T-helper 2 cell treated with Interferon-gamma antibody and Interleukin-4, amounts not matched to agents 5 μg/mL and 100 μg/mL, for 36 hours (primary cell): ENCODE measurements at regions not wholly inside any gene's neighbourhood (a gene's known extent, or its start where the extent isn't known, plus 50 kb on each side); places are given as distances from the start of the nearest gene placed in this dataset.

Source experiments
- DNase-seq: peaks from one replicate; pipeline ENCODE4 v3.0.0; 2021; ENCODE audit warnings: low spot score
- H3K27ac Mint-ChIP-seq: one replicate; pipeline ENCODE4 v1.8.0; 2021; ENCODE audit warnings: mild to moderate bottlenecking, mixed read lengths
- H3K27me3 Mint-ChIP-seq: one replicate; pipeline ENCODE4 v1.8.0; 2021; ENCODE audit warnings: low read depth, mixed read lengths
- H3K36me3 Mint-ChIP-seq: one replicate; pipeline ENCODE4 v1.8.0; 2021; ENCODE audit warnings: low read depth, mixed read lengths
- H3K4me1 Mint-ChIP-seq: one replicate; pipeline ENCODE4 v1.8.0; 2021; ENCODE audit warnings: low read depth, mixed read lengths
- H3K4me3 Mint-ChIP-seq: one replicate; pipeline ENCODE4 v1.8.0; 2022; ENCODE audit warnings: mild to moderate bottlenecking, moderate library complexity, mixed read lengths
- H3K9me3 Mint-ChIP-seq: one replicate; pipeline ENCODE4 v1.8.0; 2021; ENCODE audit warnings: mixed read lengths

DNA sequence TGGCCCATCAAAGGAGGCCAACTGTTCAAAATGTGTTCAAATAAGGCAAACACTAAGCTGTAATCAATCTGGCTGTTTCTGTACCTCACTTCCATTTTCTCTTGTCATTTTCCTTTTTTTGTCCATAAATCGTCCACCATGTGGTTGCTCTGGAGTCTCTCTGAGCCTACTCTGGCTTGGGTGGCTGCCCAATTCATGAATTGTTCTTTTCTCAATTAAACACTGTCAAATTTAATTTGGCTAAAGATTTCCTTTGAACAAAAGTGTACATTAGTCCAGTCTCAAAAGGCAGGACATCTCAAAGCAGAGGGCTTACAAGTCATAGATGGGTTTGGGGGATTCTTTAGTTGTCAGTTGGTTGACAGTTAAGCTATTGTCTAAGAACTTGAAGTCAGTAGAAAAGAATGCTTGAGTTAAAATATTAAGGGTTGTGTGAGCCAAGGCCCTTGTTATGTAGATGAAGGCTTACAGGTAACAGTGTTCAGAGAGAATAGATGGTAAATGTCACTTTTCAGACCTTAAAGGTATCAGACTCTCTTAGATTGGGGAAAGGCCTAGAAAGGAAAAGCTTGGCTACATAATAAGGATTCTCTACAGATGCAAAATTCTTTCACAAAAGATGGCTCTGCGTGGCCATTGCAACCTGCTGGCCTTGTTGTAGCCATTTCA, 831.2 kb upstream of the CDH2 start:
- no peak overlapping the region for H3K4me3 Mint-ChIP-seq
- H3K27ac Mint-ChIP-seq, result no peak overlapping the region
- H3K27me3 Mint-ChIP-seq, result no peaks in the 10 kb centered on the region
- no peaks in the 10 kb centered on the region for H3K4me1 Mint-ChIP-seq
- peaks cover 16% of the 10 kb centered on the region for H3K9me3 Mint-ChIP-seq
- no peak for DNase-seq
- no peaks in the 10 kb centered on the region for H3K36me3 Mint-ChIP-seq

- Mint-ChIP-seq H3K36me3 (no peaks in the 10 kb centered on the region), H3K27me3 (no peaks in the 10 kb centered on the region), H3K27ac (no peak overlapping the region), H3K9me3 (peaks cover 23% of the 10 kb centered on the region), H3K4me3 (no peak overlapping the region), H3K4me1 (no peaks in the 10 kb centered on the region)
- DNase-seq, result no peak
Measured at GRCh38 chr18:29004921-29005320, 828.0 kb upstream of the CDH2 start.

- no peaks in the 10 kb centered on the region for H3K36me3 Mint-ChIP-seq
- H3K4me1 Mint-ChIP-seq, result no peaks in the 10 kb centered on the region
- no peak overlapping the region for H3K4me3 Mint-ChIP-seq
- no peaks in the 10 kb centered on the region for H3K27me3 Mint-ChIP-seq
- DNase-seq, result no peak
- no peak overlapping the region for H3K27ac Mint-ChIP-seq
- peaks cover 31% of the 10 kb centered on the region for H3K9me3 Mint-ChIP-seq
Measured at GRCh38 chr18:29003194-29003593, 826.3 kb upstream of the CDH2 start.

- H3K36me3 Mint-ChIP-seq, result no peaks in the 10 kb centered on the region
- DNase-seq, result no peak
- H3K27me3 Mint-ChIP-seq, result no peaks in the 10 kb centered on the region
- no peaks in the 10 kb centered on the region for H3K4me1 Mint-ChIP-seq
- no peak overlapping the region for H3K27ac Mint-ChIP-seq
- peaks cover 28% of the 10 kb centered on the region for H3K9me3 Mint-ChIP-seq
- H3K4me3 Mint-ChIP-seq, result no peak overlapping the region
Measured at GRCh38 chr18:29002747-29003146, 825.8 kb upstream of the CDH2 start.

DNA sequence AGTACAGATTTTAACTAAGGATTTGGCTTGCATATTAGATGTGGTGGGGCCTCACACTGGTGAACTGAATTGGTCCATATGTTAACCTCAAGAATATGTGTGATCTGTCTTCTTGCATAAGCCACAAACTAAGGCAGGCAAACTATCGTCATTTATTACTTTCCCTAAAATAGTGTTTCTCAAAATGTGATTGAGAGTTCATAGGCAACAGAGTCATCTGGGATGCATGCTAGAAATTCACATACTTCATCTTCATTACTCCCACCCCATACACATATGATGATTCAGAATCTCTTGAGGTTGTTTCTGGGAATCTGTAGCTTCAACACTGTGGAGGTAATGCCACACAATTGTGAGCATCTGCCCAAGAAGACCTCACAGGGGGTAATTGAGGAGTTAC, 822.8 kb upstream of the CDH2 start:
- Mint-ChIP-seq H3K4me1 (no peaks in the 10 kb centered on the region), H3K9me3 (peaks cover 26% of the 10 kb centered on the region), H3K27ac (no peak overlapping the region), H3K27me3 (no peaks in the 10 kb centered on the region), H3K36me3 (no peaks in the 10 kb centered on the region), H3K4me3 (no peak overlapping the region)
- DNase-seq, result no peak

DNA sequence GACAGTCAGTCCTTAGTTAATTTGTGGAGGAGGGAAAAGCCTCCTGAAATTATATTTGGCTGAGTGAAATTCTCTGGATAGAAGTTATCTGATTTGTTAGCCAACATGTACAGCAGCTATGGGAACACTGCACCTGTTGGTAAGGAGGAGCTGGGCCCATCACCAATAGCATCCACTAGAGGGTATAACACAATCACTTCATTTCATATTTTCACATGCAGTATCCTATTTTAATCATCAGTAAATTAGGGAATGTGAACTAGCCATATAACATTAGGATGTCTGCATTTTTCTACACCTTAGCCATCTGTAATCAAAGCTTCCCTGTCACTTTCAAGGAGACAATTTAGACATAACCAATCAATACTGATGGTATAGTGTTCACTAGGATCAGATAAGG, 818.4 kb upstream of the CDH2 start:
- no peaks in the 10 kb centered on the region for H3K27me3 Mint-ChIP-seq
- no peak overlapping the region for H3K27ac Mint-ChIP-seq
- no peak for DNase-seq
- H3K36me3 Mint-ChIP-seq, result no peaks in the 10 kb centered on the region
- no peak overlapping the region for H3K4me3 Mint-ChIP-seq
- no peaks in the 10 kb centered on the region for H3K4me1 Mint-ChIP-seq
- peaks cover 38% of the 10 kb centered on the region for H3K9me3 Mint-ChIP-seq

DNA sequence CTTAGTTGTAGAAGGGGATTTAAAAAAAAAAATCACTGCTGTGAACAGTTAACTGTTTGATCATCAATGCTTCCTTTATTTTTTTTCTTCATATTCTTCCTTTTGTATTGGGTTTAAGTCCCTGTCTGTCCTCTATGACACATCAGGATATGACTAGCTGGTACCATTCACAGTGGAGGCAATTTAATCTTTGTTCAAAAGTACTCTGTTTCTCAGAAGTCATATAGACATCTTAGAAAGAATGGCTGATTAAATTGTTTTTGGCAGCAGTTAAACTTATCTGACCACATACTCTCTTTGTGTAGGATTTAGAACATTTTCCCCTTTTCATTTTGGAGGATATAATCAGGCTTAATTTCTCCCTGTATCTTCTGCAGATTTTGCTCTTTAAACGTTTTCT, 807.8 kb upstream of the CDH2 start:
- H3K36me3 Mint-ChIP-seq, result no peaks in the 10 kb centered on the region
- no peaks in the 10 kb centered on the region for H3K4me1 Mint-ChIP-seq
- H3K27ac Mint-ChIP-seq, result no peak overlapping the region
- no peak for DNase-seq
- H3K9me3 Mint-ChIP-seq, result peaks cover 13% of the 10 kb centered on the region
- H3K4me3 Mint-ChIP-seq, result no peak overlapping the region
- no peaks in the 10 kb centered on the region for H3K27me3 Mint-ChIP-seq

- no peak overlapping the region for H3K27ac Mint-ChIP-seq
- H3K27me3 Mint-ChIP-seq, result no peaks in the 10 kb centered on the region
- H3K36me3 Mint-ChIP-seq, result no peaks in the 10 kb centered on the region
- no peak overlapping the region for H3K4me3 Mint-ChIP-seq
- peaks cover 45% of the 10 kb centered on the region for H3K9me3 Mint-ChIP-seq
- no peaks in the 10 kb centered on the region for H3K4me1 Mint-ChIP-seq
- DNase-seq, result no peak
Measured at GRCh38 chr18:28974504-28974903, 797.6 kb upstream of the CDH2 start.

DNA sequence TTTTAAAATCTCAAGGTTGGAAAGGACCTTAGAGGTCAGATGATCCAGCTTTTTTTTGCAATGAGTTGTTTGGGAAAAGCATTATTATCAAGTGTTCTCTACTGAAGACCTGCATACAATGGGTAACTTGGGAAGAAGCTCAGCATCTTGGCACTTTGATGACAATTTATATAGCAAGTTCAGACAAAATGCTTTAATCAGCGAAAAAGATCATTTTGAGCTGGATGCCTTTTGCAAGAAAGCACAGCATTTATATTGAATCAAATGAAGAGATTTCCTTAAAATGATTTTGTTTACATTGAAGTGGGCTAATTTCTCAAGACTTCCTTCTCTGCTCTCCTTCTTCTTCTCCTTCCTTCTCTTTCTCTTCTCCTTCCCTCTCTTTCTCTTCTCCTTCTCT, 796.4 kb upstream of the CDH2 start:
- H3K27me3 Mint-ChIP-seq, result no peaks in the 10 kb centered on the region

GRCh38 chr18:28972333-28972907, 795.5 kb upstream of the CDH2 start:
- Mint-ChIP-seq H3K27ac (no peak overlapping the region), H3K4me3 (no peak overlapping the region), H3K36me3 (no peaks in the 10 kb centered on the region), H3K4me1 (no peaks in the 10 kb centered on the region), H3K9me3 (peaks cover 47% of the 10 kb centered on the region), H3K27me3 (no peaks in the 10 kb centered on the region)
- DNase-seq, result no peak

More for the DNA sequence above, 796.4 kb upstream of the CDH2 start:
- Mint-ChIP-seq H3K9me3 (peaks cover 51% of the 10 kb centered on the region), H3K27ac (no peak overlapping the region), H3K4me3 (no peak overlapping the region), H3K4me1 (no peaks in the 10 kb centered on the region), H3K36me3 (no peaks in the 10 kb centered on the region)
- no peak for DNase-seq

- DNase-seq, result no peak
- Mint-ChIP-seq H3K4me1 (no peaks in the 10 kb centered on the region), H3K27me3 (no peaks in the 10 kb centered on the region), H3K36me3 (no peaks in the 10 kb centered on the region), H3K9me3 (peaks cover 21% of the 10 kb centered on the region), H3K4me3 (no peak overlapping the region), H3K27ac (no peak overlapping the region)
Measured at GRCh38 chr18:28963481-28963880, 786.6 kb upstream of the CDH2 start.

DNA sequence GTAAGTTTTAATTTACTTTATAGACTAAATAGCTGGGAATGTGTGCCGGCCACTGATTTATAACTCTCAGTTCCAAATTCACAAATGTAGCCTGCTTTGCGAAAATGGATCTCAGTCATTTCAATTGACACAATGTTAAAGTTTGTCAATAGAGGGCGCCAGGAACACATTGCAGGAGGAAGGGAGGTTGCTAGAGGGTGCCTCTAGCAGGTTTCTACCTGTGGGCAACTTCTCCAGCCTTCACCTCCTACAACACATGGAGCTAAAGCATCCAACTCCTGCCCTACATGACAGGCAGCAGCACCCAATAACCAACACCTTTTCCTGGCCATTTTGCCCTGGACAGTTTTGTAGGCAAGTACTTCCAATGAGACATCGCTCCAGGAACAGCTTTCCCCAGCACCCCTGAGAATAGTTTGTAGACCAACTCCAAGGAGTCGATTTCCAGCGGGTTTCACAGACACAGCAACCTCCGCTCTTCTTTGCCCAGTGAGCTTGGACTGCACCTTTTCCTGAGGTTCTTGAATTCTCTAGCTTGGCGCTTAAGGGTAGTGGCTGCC, 784.8 kb upstream of the CDH2 start:
- Mint-ChIP-seq H3K27me3 (no peaks in the 10 kb centered on the region), H3K36me3 (no peaks in the 10 kb centered on the region), H3K4me1 (no peaks in the 10 kb centered on the region), H3K27ac (no peak overlapping the region), H3K9me3 (peaks cover 17% of the 10 kb centered on the region), H3K4me3 (no peak overlapping the region)
- DNase-seq, result no peak

GRCh38 chr18:28960146-28960545, 783.2 kb upstream of the CDH2 start:
- no peak for DNase-seq
- no peaks in the 10 kb centered on the region for H3K4me1 Mint-ChIP-seq
- no peak overlapping the region for H3K27ac Mint-ChIP-seq
- H3K4me3 Mint-ChIP-seq, result no peak overlapping the region
- no peaks in the 10 kb centered on the region for H3K36me3 Mint-ChIP-seq
- peaks cover 22% of the 10 kb centered on the region for H3K9me3 Mint-ChIP-seq
- H3K27me3 Mint-ChIP-seq, result no peaks in the 10 kb centered on the region

DNA sequence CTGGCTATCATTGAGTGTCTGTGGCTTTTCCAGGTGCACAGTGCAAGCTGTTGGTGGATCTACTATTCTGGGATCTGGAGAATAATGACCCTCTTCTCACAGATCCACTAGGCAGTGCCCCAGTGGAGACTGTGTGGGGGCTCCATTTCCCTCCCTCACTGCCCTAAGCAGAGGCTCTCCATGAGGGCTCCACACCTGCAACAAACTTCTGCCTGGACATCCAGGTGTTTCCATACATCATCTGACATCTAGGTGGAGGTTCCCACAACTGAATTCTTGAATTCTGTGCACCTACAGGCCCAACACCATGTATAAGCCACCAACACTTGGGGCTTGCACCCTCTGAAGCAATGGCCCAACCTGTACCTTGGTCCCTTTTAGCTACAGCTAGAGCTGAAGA, 775.4 kb upstream of the CDH2 start:
- no peaks in the 10 kb centered on the region for H3K4me1 Mint-ChIP-seq
- no peak overlapping the region for H3K4me3 Mint-ChIP-seq
- peaks cover 47% of the 10 kb centered on the region for H3K9me3 Mint-ChIP-seq
- no peak for DNase-seq
- no peak overlapping the region for H3K27ac Mint-ChIP-seq
- no peaks in the 10 kb centered on the region for H3K27me3 Mint-ChIP-seq
- no peaks in the 10 kb centered on the region for H3K36me3 Mint-ChIP-seq

GRCh38 chr18:28947900-28948299, 771.0 kb upstream of the CDH2 start:
- DNase-seq, result no peak
- H3K9me3 Mint-ChIP-seq, result peaks cover 34% of the 10 kb centered on the region

More at GRCh38 chr18:28947900-28948299, 771.0 kb upstream of the CDH2 start:
- H3K27ac Mint-ChIP-seq, result no peak overlapping the region
- H3K36me3 Mint-ChIP-seq, result no peaks in the 10 kb centered on the region
- no peak overlapping the region for H3K4me3 Mint-ChIP-seq
- no peaks in the 10 kb centered on the region for H3K4me1 Mint-ChIP-seq
- no peaks in the 10 kb centered on the region for H3K27me3 Mint-ChIP-seq
